ENCODE measurements at regions not wholly inside any gene's neighbourhood (a gene's known extent, or its start where the extent isn't known, plus 50 kb on each side); places are given as distances from the start of the nearest gene placed in this dataset.
A peak's percentile ranks its signal among the peaks of the same experiment; 100 is the strongest.

GRCh38 chr13:89097994-89098393 lies 1426.8 kb downstream of the SLITRK5 start:
- TF ChIP-seq CTCF (IDR thresholded peaks at IDR 0.05; ENCODE audit: insufficient read depth, low read length) (no peak), POLR2AphosphoS5 (IDR thresholded peaks at IDR 0.05; ENCODE audit: low read depth) (no peak), SPI1 (IDR thresholded peaks at IDR 0.05; ENCODE audit: borderline replicate concordance, low read depth) (peak; percentile 58; the same call in 1 of the 2 replicates), GABPA (IDR thresholded peaks at IDR 0.05; ENCODE audit: low read depth) (peak; percentile 62)
